Fibroblast of the aortic adventitia (primary cell): ENCODE measurements at regions not wholly inside any gene's neighbourhood (a gene's known extent, or its start where the extent isn't known, plus 50 kb on each side); places are given as distances from the start of the nearest gene placed in this dataset.
A peak's percentile ranks its signal among the peaks of the same experiment; 100 is the strongest.

Experiments
- DNase-seq: peaks from one replicate; pipeline ENCODE4 v3.0.0-alpha.2; 2010; ENCODE audit warnings: low read depth
- H3K4me3 ChIP-seq: 2 replicates; pipeline ENCODE4 v1.5.1; 2011; ENCODE audit warnings: low read depth, mild to moderate bottlenecking, control low read depth, low read length, moderate library complexity
- CTCF ChIP-seq: IDR thresholded peaks from 2 replicates; pipeline ENCODE4 v1.5.1; 2011; ENCODE audit warnings: mild to moderate bottlenecking, low read length, control low read depth, inconsistent platforms; ENCODE audit not compliant: insufficient read depth

- DNase-seq: no peak
- TF ChIP-seq CTCF: no peak
- H3K4me3 ChIP-seq: no peak overlapping the region
Measured at GRCh38 chr4:77375866-77376607, 219.0 kb downstream of the CCNG2 start.

GRCh38 chr4:77376788-77377460 lies 219.9 kb downstream of the CCNG2 start:
- H3K4me3 ChIP-seq: no peak overlapping the region
- no peak for DNase-seq
- TF ChIP-seq CTCF: no peak

- no peak for TF ChIP-seq CTCF
- DNase-seq: no peak
- no peak overlapping the region for H3K4me3 ChIP-seq
Measured at GRCh38 chr4:77384094-77384493, 221.5 kb upstream of the CXCL13 start.

- no peak overlapping the region for H3K4me3 ChIP-seq
- TF ChIP-seq CTCF: peak; percentile 86
- peak; percentile 82 for DNase-seq
Measured at GRCh38 chr4:77385124-77385969, 220.3 kb upstream of the CXCL13 start.

- no peak for TF ChIP-seq CTCF
- DNase-seq: no peak
- no peak overlapping the region for H3K4me3 ChIP-seq
Measured at GRCh38 chr4:77393996-77394395, 211.6 kb upstream of the CXCL13 start.

GRCh38 chr4:77395481-77395880 lies 210.1 kb upstream of the CXCL13 start:
- no peak for DNase-seq
- TF ChIP-seq CTCF: no peak
- no peak overlapping the region for H3K4me3 ChIP-seq
